Suprapubic skin (tissue), 4 donors: ENCODE measurements at regions not wholly inside any gene's neighbourhood (a gene's known extent, or its start where the extent isn't known, plus 50 kb on each side); places are given as distances from the start of the nearest gene placed in this dataset.

Experiments used
- EP300 ChIP-seq: sonication (generic); formaldehyde crosslinking; IDR thresholded peaks from one replicate; pipeline ENCODE4 v1.6.1; 2017; ENCODE audit warnings: antibody characterized with exemption
- POLR2A ChIP-seq, 2 donors: fragments of 450-650 bp; IDR thresholded peaks; one replicate each; pipeline ENCODE4 v1.6.1; 2017; ENCODE audit warnings: antibody characterized with exemption in 2 of 2, mild to moderate bottlenecking in 2 of 2, moderate library complexity in 2 of 2
- POLR2AphosphoS5 ChIP-seq, 3 donors: sonication (generic); formaldehyde crosslinking; IDR thresholded peaks; one replicate each; pipeline ENCODE4 v1.6.1; 2017; ENCODE audit warnings: antibody characterized with exemption in 3 of 3
- TF ChIP-seq, protein P1 (sequence below), 2 donors: fragments of 200-600 bp in 1 of 2; fragments of 450-650 bp in 1 of 2; sonication (generic) in 1 of 2; IDR thresholded peaks; one replicate each; pipeline ENCODE4 v1.5.1; 2016 to 2019; ENCODE audit warnings: antibody characterized with exemption in 2 of 2, mild to moderate bottlenecking in 1 of 2, moderate library complexity in 1 of 2

DNA sequence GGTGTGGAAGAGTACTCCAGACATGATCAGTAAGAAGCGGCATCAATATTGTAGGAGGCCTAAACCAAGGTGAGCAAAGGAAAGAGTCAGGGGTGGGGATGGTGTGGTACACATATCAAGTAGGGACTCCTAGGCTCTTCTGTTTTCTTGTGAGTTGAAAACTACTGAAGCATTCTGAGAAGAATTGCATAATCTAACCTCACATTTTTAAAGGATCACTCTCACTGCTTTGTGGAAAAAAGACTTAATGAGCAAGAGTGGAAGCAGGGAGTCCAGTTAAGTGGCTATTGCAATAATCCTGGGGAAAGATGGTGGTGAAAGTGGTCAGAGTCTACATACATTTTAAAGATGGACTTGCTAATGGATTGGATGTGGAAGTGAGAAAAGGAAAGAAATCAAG lies 899.5 kb upstream of the FAM98A start:
- TF ChIP-seq, protein P1, sequence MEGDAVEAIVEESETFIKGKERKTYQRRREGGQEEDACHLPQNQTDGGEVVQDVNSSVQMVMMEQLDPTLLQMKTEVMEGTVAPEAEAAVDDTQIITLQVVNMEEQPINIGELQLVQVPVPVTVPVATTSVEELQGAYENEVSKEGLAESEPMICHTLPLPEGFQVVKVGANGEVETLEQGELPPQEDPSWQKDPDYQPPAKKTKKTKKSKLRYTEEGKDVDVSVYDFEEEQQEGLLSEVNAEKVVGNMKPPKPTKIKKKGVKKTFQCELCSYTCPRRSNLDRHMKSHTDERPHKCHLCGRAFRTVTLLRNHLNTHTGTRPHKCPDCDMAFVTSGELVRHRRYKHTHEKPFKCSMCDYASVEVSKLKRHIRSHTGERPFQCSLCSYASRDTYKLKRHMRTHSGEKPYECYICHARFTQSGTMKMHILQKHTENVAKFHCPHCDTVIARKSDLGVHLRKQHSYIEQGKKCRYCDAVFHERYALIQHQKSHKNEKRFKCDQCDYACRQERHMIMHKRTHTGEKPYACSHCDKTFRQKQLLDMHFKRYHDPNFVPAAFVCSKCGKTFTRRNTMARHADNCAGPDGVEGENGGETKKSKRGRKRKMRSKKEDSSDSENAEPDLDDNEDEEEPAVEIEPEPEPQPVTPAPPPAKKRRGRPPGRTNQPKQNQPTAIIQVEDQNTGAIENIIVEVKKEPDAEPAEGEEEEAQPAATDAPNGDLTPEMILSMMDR (IDR thresholded peaks at IDR 0.05) = no peak
- TF ChIP-seq EP300 (no peak), POLR2A (IDR thresholded peaks at IDR 0.05) (no peak), POLR2AphosphoS5 (IDR thresholded peaks at IDR 0.05) (no peak)
